Endodermal cell (in vitro differentiated cells): ENCODE measurements at regions not wholly inside any gene's neighbourhood (a gene's known extent, or its start where the extent isn't known, plus 50 kb on each side); places are given as distances from the start of the nearest gene placed in this dataset.

ENCODE experiments used
- DNase-seq: peaks from one replicate; pipeline ENCODE4 v3.0.0-alpha.2; 2017
- H3K27ac ChIP-seq: 2 replicates; pipeline ENCODE4 v1.5.1; 2013; ENCODE audit warnings: mild to moderate bottlenecking, low read depth, low read length, moderate library complexity
- H3K27me3 ChIP-seq: 2 replicates; pipeline ENCODE4 v1.6.1; 2013; ENCODE audit warnings: mild to moderate bottlenecking, low read length, moderate library complexity; ENCODE audit not compliant: insufficient read depth, control insufficient read depth, poor library complexity, severe bottlenecking
- H3K36me3 ChIP-seq: 2 replicates; pipeline ENCODE4 v1.7.0; 2013; ENCODE audit warnings: mild to moderate bottlenecking, low read length, moderate library complexity; ENCODE audit not compliant: control insufficient read depth, insufficient read depth
- H3K4me1 ChIP-seq: one replicate; pipeline ENCODE4 v1.7.0; 2013; ENCODE audit warnings: low read length; ENCODE audit not compliant: control insufficient read depth, insufficient read depth
- H3K4me3 ChIP-seq: 2 replicates; pipeline ENCODE4 v1.5.1; 2013; ENCODE audit warnings: mild to moderate bottlenecking, low read length, moderate library complexity
- H3K9ac ChIP-seq: 2 replicates; pipeline ENCODE4 v1.6.1; 2013; ENCODE audit warnings: mild to moderate bottlenecking, low read length, moderate library complexity; ENCODE audit not compliant: poor library complexity, severe bottlenecking; ENCODE audit errors: extremely low read depth
- H3K9me3 ChIP-seq: 2 replicates; pipeline ENCODE4 v1.6.1; 2013; ENCODE audit warnings: mild to moderate bottlenecking, low read length, moderate library complexity; ENCODE audit not compliant: control insufficient read depth
- H3K27ac Mint-ChIP-seq: 2 replicates; pipeline ENCODE4 v1.8.0; 2020; ENCODE audit warnings: mixed read lengths
- H3K27me3 Mint-ChIP-seq: 2 replicates; pipeline ENCODE4 v1.8.0; 2021; ENCODE audit warnings: mild to moderate bottlenecking, mixed read lengths; ENCODE audit not compliant: insufficient read depth
- H3K36me3 Mint-ChIP-seq: 2 replicates; pipeline ENCODE4 v1.8.0; 2020; ENCODE audit warnings: low read depth, mixed read lengths
- H3K4me1 Mint-ChIP-seq: 2 replicates; pipeline ENCODE4 v1.8.0; 2020; ENCODE audit warnings: mixed read lengths
- H3K4me3 Mint-ChIP-seq: 2 replicates; pipeline ENCODE4 v1.8.0; 2020; ENCODE audit warnings: mild to moderate bottlenecking, moderate library complexity, mixed read lengths
- H3K9me3 Mint-ChIP-seq: 2 replicates; pipeline ENCODE4 v1.8.0; 2020; ENCODE audit warnings: mild to moderate bottlenecking, mixed read lengths
- WGBS, 2 experiments: methylation state at CpG; one replicate each; pipeline versions ENCODE4 v1.1.5 to v1.1.7; 2013; ENCODE audit warnings: missing lambda C conversion rate in 2 of 2, mixed read lengths in 1 of 2; ENCODE audit not compliant: insufficient coverage in 1 of 2, insufficient read length in 1 of 2; 5-methylcytosine and 5-hydroxymethylcytosine counted together
- TF ChIP-seq, protein P1 (sequence below): fragments of 200-600 bp; sonication (generic); conservative IDR thresholded peaks from 2 replicates; pipeline ENCODE4 v1.5.0; 2021; ENCODE audit warnings: antibody characterized with exemption, mild to moderate bottlenecking

DNA sequence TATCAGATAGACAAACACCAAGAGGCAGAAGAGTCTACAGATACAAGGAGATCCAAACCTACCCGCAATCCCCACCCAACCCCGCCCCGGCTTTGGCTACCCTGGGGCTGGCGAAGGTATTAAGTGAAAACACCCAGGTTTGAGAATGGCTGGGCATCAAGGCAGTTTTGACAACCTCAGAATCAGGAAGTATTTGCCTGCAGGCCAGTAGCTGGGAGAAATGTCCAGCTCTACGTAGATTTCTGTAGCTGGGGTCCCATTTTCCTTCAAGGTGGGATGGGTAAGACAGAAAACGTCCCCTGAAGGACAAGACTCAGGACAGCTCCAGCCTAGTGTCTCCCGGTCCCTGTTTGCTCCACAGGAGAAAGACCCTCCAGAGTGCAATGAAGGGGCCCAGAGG is 101.8 kb upstream of the ERG start:
- Histone ChIP-seq H3K9me3 (no peaks in the 10 kb centered on the region), H3K4me3 (no peak overlapping the region), H3K36me3 (no peaks in the 10 kb centered on the region), H3K4me1 (no peaks in the 10 kb centered on the region), H3K27ac (no peak overlapping the region), H3K9ac (no peak overlapping the region), H3K27me3 (no peaks in the 10 kb centered on the region)
- Mint-ChIP-seq H3K4me3 (no peak overlapping the region), H3K27ac (no peak overlapping the region), H3K36me3 (no peaks in the 10 kb centered on the region), H3K4me1 (no peaks in the 10 kb centered on the region), H3K9me3 (no peaks in the 10 kb centered on the region), H3K27me3 (peaks cover 3% of the 10 kb centered on the region)
- 92 to 93% methylated on average over 6 to 7 of the region's 7 CpGs for WGBS, 2 experiments
- DNase-seq = no peak
- TF ChIP-seq, protein P1, sequence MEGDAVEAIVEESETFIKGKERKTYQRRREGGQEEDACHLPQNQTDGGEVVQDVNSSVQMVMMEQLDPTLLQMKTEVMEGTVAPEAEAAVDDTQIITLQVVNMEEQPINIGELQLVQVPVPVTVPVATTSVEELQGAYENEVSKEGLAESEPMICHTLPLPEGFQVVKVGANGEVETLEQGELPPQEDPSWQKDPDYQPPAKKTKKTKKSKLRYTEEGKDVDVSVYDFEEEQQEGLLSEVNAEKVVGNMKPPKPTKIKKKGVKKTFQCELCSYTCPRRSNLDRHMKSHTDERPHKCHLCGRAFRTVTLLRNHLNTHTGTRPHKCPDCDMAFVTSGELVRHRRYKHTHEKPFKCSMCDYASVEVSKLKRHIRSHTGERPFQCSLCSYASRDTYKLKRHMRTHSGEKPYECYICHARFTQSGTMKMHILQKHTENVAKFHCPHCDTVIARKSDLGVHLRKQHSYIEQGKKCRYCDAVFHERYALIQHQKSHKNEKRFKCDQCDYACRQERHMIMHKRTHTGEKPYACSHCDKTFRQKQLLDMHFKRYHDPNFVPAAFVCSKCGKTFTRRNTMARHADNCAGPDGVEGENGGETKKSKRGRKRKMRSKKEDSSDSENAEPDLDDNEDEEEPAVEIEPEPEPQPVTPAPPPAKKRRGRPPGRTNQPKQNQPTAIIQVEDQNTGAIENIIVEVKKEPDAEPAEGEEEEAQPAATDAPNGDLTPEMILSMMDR = no peak

DNA sequence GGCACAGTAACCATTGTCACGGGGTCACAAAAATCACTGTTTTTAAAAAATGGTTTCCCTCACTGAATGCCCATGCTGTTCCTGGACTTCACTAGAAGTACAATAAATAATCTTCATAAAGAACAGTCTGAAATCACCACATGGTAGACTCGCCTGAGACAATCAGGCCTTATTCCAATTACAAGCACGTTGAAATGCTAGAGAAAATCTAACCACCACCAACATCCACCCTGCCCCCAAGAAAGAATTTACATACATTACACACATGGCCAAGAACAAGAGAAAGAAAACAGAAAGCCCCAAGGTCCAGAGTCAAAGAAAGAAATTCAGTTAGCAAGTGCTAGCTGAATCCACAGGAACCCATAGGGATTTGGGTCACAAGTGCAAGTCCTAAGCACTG is 107.0 kb upstream of the ERG start:
- WGBS, 2 experiments = 85 to 94% methylated on average over 2 to 3 of the region's 3 CpGs

DNA sequence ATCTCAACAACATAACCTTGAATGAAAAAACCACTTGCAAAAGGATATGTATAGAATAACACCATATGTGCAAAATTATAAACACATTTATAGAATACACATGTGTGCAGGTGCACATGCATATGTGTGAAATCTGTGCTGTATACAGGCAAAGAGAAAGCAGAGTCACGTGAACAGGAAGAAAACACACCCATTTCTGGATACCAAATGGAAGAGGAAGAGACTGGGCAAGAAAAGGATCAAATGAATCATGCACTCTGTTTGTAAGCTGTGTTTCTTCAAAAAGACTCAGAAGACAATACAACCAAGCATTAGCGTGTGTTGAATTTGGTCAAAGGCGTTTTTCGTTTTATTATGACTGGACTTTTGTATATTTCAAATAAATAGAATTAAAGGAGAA is 111.3 kb upstream of the ERG start:
- DNase-seq = no peak
- Histone ChIP-seq H3K9me3 (no peaks in the 10 kb centered on the region), H3K4me3 (no peak overlapping the region), H3K27ac (no peak overlapping the region), H3K9ac (no peak overlapping the region), H3K4me1 (no peaks in the 10 kb centered on the region), H3K36me3 (no peaks in the 10 kb centered on the region), H3K27me3 (no peaks in the 10 kb centered on the region)
- TF ChIP-seq, protein P1 = no peak
- Mint-ChIP-seq H3K27ac (no peak overlapping the region), H3K4me1 (no peaks in the 10 kb centered on the region), H3K27me3 (no peaks in the 10 kb centered on the region), H3K9me3 (no peaks in the 10 kb centered on the region), H3K36me3 (no peaks in the 10 kb centered on the region), H3K4me3 (no peak overlapping the region)
- WGBS, 2 experiments = 89% methylated on average over 1 to 4 of the region's 4 CpGs

More for the DNA sequence above, 107.0 kb upstream of the ERG start:
- TF ChIP-seq, protein P1 = no peak
- H3K4me3 ChIP-seq = no peak overlapping the region
- H3K9me3 ChIP-seq = no peaks in the 10 kb centered on the region
- H3K4me1 Mint-ChIP-seq = no peaks in the 10 kb centered on the region
- H3K4me3 Mint-ChIP-seq = no peak overlapping the region
- no peaks in the 10 kb centered on the region for H3K36me3 ChIP-seq
- no peaks in the 10 kb centered on the region for H3K36me3 Mint-ChIP-seq
- H3K9ac ChIP-seq = no peak overlapping the region
- no peak overlapping the region for H3K27ac ChIP-seq
- H3K27me3 Mint-ChIP-seq = peaks cover 3% of the 10 kb centered on the region
- no peaks in the 10 kb centered on the region for H3K4me1 ChIP-seq
- no peak overlapping the region for H3K27ac Mint-ChIP-seq
- no peaks in the 10 kb centered on the region for H3K9me3 Mint-ChIP-seq
- no peak for DNase-seq
- no peaks in the 10 kb centered on the region for H3K27me3 ChIP-seq
